Iris pigment epithelial cell (primary cell): ENCODE measurements at regions not wholly inside any gene's neighbourhood (a gene's known extent, or its start where the extent isn't known, plus 50 kb on each side); places are given as distances from the start of the nearest gene placed in this dataset.
"Not testable (repeated sequence)": the region's sequence is repeated elsewhere in the genome, so short reads cannot be mapped to it uniquely, and the experiment has no call there.

ENCODE experiments used
- DNase-seq: peaks from one replicate; pipeline ENCODE4 v3.0.0-alpha.2; 2011; ENCODE audit warnings: low read depth

DNA sequence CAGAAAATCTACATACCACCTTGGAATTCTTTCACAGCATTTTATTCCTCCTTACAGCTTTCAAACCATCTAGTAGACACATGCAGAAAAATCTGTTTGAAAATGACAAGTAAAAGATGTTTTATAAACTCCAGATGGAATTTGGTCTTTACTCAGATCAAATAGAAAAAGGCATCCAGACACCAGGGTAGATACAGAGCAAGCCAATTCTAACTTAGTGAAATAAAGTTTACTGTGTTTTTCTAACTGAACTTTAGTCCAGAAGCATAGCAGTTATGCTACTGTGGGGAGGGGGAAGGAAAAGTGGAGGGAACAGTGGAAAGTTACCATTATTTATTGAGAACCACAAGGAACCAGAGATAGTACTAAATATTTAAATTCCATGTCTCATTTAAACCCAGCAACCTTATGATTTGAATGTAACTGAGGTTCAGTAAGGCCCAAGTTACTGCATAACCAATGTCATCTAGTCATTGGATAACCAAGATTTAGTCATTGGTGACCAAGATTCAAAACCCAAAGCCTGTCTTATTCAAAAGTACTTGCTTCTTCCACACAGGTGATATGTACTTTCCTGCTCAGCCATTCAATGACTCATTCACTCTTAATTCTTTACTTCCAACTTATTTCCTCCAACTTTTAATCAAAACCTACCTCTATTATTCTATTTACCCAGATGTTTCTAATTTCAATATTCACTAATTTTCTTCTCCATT, 57.7 kb downstream of the RAD51AP2 start:
- DNase-seq, result no peak

DNA sequence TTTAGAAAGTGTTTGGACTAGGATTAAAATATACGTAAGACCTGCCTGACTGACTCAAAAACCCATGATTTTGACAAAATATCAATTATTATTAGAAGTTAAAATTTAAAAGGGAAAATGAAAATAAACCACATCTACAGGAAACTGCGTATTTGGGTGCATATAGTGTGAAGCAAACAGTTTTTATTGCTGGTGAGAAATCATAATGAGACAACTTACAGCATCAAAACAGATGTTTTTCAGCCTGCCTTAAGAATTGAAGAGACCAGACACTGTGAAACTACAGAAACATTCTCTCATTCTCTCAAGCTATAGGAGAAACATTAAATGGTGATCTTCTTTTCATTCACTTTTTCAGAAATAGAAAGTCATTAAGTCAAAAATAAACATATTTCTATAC, 62.9 kb downstream of the RAD51AP2 start:
- DNase-seq, result no peak

DNA sequence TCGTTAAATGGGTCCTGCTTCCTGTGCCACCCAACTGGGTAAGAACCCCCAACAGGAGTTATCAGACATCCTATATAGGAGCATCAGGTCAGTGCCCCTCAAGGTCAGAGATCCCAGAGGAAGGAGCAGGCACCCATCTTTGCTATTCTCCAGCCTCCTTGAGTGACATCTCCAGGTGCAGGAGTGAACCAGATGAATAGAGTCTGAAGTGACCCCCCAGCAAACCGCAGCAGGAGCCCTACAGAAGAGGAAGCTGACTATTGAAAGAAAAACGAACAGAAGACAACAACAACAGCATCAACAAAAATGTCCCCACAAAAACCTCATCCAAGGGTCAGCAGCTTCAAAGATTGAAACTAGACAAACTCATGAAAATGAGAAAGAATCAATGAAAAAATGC, 72.0 kb downstream of the RAD51AP2 start:
- not testable (repeated sequence) for DNase-seq

DNA sequence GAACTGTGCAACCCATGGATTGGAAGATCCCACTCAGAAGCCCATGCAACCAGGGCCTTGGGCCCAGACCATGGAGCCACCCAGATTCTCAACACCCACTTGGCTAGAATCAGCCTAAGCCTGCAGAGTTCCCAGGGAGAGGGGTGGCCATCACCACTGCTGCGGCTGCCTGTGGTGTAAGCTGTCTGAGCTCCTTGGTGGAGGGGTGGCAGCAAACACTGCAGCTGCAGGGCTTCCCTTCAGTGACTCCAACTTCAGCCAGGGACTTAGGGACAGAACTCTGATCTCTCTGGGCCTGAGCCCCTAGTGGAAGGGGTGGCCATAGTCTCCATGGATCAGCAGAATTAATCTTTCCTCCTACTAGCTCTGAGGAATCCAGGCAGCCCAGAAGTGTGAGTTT, 72.5 kb downstream of the RAD51AP2 start:
- DNase-seq, result no peak

DNA sequence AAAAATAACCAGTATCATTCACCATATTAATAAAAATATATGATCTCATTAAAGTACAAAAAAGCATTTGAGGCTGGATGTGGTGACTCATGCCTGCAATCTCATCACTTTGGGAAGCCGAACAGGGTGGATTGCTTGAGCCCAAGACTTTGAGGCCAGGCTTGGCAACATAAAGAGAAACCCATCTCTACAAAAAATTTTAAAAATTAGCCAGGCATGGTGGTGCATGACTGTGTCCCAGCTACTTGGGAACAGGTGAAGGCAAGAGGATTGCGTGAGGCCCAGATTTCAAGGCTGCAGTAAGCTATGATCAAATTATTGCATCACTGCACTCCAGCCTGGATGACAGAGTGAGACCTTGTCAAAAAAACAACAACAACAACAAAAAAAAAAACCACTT, 75.9 kb downstream of the RAD51AP2 start:
- peak; percentile 42 for DNase-seq

DNA sequence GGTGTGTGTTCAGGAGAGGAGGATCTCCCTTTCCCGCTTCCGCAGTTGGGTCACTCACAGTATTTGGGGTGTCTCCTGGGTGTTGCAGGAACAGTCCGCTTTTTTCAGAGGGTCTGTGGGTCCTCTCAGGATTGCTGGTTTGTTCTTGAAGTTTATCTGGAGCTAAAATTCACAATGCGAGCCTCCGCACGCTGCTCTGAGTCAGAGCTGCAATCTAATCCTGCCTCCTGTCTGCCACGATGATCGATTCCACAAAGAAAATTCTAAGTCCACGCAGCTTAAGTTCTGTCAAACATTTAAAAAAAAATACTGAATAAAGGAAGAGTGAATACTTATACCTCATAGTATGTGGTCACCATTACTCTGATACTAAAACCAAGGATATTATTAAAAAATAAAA, 76.5 kb downstream of the RAD51AP2 start:
- DNase-seq, result peak; percentile 6

- DNase-seq, result peak; percentile 14
Measured at GRCh38 chr2:17441055-17441771, 77.0 kb downstream of the RAD51AP2 start.

DNA sequence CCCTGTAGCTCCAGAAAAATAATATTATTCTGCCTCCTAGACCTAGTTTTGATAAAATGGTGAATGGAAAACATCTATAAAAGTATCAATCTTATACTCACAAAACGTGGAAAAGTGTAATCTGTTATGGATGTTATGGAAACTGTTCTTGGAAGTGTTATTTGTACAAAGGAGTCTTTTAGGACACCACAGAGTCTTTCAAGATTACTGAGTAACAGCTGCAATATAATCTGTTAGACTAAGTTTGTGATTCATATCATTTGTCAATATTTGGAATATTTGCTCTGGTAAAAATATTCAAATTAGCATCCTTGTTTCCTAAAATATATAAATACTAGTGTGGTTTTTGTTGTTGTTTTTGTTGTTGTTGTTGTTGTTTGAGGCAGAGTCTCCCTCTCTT, 87.9 kb downstream of the RAD51AP2 start:
- DNase-seq, result no peak

GRCh38 chr2:17429130-17429529, 89.1 kb downstream of the RAD51AP2 start:
- DNase-seq, result peak; percentile 48

- no peak for DNase-seq
Measured at GRCh38 chr2:17427401-17427800, 90.8 kb downstream of the RAD51AP2 start.

- no peak for DNase-seq
Measured at GRCh38 chr2:17426743-17427142, 91.5 kb downstream of the RAD51AP2 start.

DNA sequence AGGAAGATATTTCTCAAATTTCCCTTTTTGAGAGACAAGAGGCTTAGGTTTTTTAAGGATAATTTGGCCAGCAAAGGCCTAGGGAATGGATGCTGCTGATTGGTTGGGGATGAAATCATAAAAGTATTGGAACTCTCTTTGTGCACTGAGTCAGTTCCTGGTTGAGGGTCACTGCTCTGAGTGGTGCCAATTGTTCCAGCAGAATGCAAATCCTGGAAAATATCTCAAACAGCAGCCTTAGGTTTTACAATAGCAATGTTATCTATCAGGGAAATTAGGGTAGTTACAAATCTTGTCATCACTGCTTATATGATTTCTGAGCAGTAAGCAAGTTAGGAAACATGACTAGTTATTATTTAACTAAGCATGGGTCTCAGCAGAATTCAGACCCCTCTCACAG, 96.2 kb downstream of the RAD51AP2 start:
- DNase-seq, result no peak

GRCh38 chr2:17416884-17417391, 101.3 kb downstream of the RAD51AP2 start:
- DNase-seq, result peak; percentile 86

GRCh38 chr2:17413036-17413435, 105.2 kb downstream of the RAD51AP2 start:
- DNase-seq, result no peak

GRCh38 chr2:17401096-17401495, 117.1 kb downstream of the RAD51AP2 start:
- peak; percentile 34 for DNase-seq

DNA sequence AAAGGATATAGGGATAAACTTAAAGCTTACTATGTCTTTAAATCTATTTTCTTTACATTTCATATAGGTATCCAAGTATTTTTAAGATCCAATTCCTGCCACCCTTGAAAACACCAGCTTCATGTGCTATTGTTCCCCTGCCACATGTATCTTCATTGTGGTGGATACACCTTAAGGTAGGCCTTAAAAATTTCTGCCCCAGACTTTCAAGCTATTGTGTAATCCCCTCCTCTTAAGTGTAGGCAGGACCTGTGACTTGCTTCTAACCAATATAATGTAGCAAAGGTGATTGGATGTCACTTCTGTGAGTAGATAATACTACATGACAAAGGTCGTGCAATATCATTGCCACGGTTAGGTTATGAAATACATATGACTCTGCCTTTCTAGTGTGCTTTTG, 119.5 kb downstream of the RAD51AP2 start:
- DNase-seq, result no peak

DNA sequence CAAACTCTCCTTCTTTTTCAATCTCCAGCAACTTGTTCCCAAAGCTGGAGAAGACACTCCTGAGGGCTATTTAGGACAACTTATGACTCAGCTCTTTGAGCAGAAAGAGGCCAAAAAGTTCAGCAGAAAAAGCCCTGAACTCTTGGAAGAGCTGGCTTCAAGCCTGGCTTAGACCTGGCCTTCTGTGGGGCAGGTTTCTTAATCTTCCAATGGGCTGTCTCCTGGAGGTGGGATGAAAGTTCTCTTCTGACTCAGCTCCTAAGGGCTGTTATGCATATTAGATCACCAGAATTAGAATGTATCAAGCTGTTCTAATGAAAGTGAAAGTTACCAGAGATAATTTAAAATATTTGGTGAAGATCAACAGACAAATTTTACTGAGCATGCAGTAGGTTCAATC, 129.4 kb downstream of the RAD51AP2 start:
- no peak for DNase-seq

DNA sequence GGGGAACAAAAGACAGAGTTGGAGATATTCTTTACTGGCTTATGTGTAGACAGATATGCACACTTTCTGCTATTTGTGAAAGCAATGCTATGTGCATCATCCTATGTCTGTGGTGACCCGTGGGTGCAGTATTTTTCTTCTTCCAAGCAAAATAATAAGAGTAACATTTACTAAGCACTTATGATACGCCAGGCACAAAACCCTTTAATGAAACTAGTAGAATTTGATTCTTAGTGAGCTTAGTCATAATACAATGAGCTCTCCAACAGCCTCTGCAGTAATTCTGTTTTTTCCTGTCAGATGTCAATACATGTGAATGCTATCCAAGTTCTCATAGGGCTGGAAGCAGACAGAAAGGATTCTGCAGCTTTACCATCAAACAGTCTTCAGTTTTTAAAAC, 130.6 kb downstream of the RAD51AP2 start:
- no peak for DNase-seq

- DNase-seq, result no peak
Measured at GRCh38 chr2:17386771-17387170, 131.5 kb downstream of the RAD51AP2 start.

DNA sequence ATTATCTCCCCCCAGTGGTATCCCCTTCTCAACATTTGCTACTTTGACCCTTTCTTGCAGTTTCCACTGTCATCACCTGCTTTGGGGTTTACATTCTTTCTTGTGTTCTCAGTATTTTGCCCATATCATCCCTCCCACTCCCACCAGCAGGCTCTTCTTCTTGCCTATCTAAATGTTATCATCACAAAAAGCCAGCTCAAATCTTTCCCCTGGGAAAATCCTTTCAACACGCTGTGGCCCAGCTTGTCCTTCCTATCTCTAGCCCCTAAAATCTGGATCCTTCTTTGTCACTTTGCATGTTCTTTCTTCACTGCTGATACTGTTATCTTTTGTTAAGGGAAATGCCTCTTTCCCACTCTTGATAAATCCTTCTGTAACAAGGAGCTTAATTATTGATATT, 138.2 kb downstream of the RAD51AP2 start:
- no peak for DNase-seq

GRCh38 chr2:17375262-17375661, 143.0 kb downstream of the RAD51AP2 start:
- DNase-seq, result no peak

DNA sequence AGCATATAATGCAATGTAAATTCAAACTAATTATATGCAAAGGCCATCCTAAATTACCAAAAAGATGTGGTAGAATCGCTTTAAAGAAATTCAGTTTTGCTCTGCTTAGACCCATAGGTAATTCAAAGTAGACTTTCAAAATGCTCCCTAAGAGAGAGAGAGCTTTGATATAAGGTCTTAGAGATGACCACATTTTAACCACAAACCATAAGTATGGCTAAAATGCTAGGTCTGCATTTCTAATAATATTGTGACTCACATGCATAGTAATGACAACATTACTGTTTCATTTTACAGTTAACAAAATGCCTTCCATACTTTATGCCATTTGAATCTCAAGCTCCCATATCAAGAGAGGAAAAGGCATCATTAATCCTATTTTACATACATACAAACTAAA, 144.5 kb downstream of the RAD51AP2 start:
- peak; percentile 66 for DNase-seq

DNA sequence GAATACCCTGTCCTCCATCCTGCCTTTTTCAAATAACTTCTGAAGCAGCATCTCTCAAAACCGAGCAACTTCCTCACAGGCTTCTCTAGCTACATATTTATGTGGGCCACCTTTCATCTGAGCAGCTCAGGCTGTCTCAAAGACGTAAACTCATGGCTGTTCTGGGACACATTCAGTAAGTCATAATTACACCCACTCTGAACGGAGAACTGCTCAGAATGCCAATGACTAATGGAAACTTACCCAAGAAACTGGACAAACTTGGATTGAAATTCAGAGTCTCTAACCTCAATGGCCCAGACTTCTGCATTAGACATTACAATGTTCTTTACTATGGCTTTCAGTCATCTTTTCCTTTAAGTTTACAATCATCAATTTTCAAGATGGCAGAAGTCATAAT, 145.2 kb downstream of the RAD51AP2 start:
- peak; percentile 57 for DNase-seq

DNA sequence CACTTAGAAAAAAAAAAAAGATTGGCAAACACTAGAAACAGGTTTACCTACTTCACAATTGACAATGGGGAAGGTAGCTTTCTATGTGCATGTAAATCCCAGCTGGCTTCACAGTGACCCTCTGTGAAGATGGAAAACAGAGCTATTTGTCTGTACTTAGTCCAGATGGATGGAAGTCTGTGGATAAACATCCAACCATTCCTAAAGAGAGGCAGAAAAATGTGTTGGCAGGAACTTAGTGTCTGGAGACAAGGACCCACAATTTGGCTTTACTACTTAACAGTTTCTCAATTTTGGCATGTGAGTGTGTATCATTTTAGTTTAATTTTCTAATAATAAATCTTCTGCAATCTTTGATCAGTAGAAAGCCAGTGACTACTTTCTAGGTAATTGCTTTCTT, 154.4 kb downstream of the RAD51AP2 start:
- no peak for DNase-seq
